Natural killer cell treated with Interleukin-12 subunit alpha and Interleukin-12 subunit beta and Interleukin-15 and Interleukin-18, amount 100 ng/mL, for 72 hours (primary cell): ENCODE measurements at regions not wholly inside any gene's neighbourhood (a gene's known extent, or its start where the extent isn't known, plus 50 kb on each side); places are given as distances from the start of the nearest gene placed in this dataset.

Experiments used
- ATAC-seq, 2 donors: fragments of 150-1000 bp; cut with Tn5 transposase in 1 of 2; sonication (Bioruptor Pico), chemical (Tn5 transposase) in 1 of 2; 2 replicates each; pipeline ENCODE4 v1.10.0; 2021
- DNase-seq: peaks from one replicate; pipeline ENCODE4 v3.0.0; 2022; ENCODE audit warnings: low spot score
- H3K27ac Mint-ChIP-seq, 2 donors: 1 replicate in 1 of 2; 2 replicates in 1 of 2; pipeline ENCODE4 v1.8.0; 2022; ENCODE audit warnings: mixed read lengths in 2 of 2, mild to moderate bottlenecking in 1 of 2, moderate library complexity in 1 of 2
- H3K27me3 Mint-ChIP-seq, 2 donors: 1 replicate in 1 of 2; 2 replicates in 1 of 2; pipeline ENCODE4 v1.8.0; 2022; ENCODE audit warnings: mixed read lengths in 2 of 2
- H3K36me3 Mint-ChIP-seq: one replicate; pipeline ENCODE4 v1.8.0; 2022; ENCODE audit warnings: mixed read lengths
- H3K4me1 Mint-ChIP-seq, 2 donors: 1 replicate in 1 of 2; 2 replicates in 1 of 2; pipeline ENCODE4 v1.8.0; 2022; ENCODE audit warnings: low read depth in 2 of 2, mixed read lengths in 2 of 2, mild to moderate bottlenecking in 1 of 2
- H3K4me3 Mint-ChIP-seq: one replicate; pipeline ENCODE4 v1.8.0; 2022; ENCODE audit warnings: mixed read lengths
- H3K9me3 Mint-ChIP-seq: 2 replicates; pipeline ENCODE4 v1.8.0; 2022; ENCODE audit warnings: mixed read lengths

GRCh38 chr10:4316161-4316810 is 509.7 kb upstream of the AKR1E2 start:
- no peak for DNase-seq
- Mint-ChIP-seq H3K4me1 (no peaks in the 10 kb centered on the region), H3K9me3 (no peaks in the 10 kb centered on the region), H3K36me3 (no peaks in the 10 kb centered on the region), H3K4me3 (no peak overlapping the region), H3K27ac (no peak overlapping the region), H3K27me3 (peaks cover 0 to 17% of the 10 kb centered on the region in 2 donors)
- no peak for ATAC-seq

DNA sequence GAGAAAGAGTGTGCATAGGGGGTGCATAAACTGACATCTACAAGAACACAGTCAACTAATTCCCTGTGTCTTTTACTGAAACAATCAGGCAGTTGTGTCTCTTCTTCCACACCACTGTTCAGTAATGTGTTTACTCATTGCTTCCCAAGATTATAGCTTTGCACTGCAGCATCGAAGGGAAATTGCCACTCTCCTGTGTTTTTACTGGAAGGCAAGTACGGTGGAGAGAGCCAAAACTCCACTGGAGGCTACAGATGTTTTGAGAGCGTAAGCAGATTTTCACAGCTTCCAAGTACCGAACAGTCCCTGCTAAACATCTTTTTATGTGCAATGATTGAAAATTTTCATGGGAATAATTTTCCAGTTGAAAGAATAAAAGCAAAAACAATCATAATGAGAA is 510.5 kb upstream of the AKR1E2 start:
- DNase-seq (no peak), ATAC-seq (no peak)
- no peak overlapping the region for H3K4me3 Mint-ChIP-seq
- no peaks in the 10 kb centered on the region for H3K4me1 Mint-ChIP-seq
- no peak overlapping the region for H3K27ac Mint-ChIP-seq
- peaks cover 0 to 13% of the 10 kb centered on the region in 2 donors for H3K27me3 Mint-ChIP-seq
- no peaks in the 10 kb centered on the region for H3K36me3 Mint-ChIP-seq
- no peaks in the 10 kb centered on the region for H3K9me3 Mint-ChIP-seq

GRCh38 chr10:4313051-4313450 is 513.0 kb upstream of the AKR1E2 start:
- ATAC-seq (no peak), DNase-seq (no peak)
- Mint-ChIP-seq H3K36me3 (peaks cover 5% of the 10 kb centered on the region), H3K4me3 (no peak overlapping the region), H3K9me3 (no peaks in the 10 kb centered on the region), H3K27ac (no peak overlapping the region), H3K4me1 (no peaks in the 10 kb centered on the region), H3K27me3 (peaks cover 7 to 13% of the 10 kb centered on the region in 2 donors)

DNA sequence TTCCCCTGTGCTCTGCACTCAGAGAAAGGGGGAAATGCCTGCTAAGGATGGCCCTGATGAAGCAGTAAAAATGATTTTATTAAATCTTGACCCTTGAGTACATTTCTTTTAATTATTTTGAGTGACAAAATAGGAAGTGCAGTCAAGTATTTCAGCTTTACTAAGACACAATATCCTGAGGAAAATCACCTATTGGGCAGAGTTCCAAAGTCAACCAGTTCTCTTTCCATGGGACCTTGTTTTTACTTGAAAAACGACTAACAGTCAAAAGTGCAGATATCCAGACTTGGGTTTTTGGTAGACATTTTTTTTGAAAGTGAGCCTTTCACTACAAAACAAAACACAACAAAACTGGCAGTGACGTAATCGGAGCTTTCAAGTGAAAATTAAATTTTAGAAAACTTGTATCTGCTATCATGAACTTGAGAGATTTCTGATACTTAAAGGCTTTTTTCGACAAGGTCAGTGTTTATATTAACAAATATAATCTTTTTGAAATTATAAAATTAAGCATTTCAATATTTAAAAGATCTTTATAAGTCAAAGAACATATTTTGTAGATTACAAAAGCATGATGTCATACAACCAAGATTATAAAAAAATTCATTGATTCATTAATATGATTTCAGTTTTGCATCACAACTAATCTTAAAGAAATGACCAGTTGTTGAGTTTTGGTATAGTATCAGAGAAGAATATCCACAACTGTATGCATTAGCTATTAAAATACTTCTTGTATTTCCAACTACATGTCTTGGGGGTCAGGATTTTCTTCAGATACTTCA is 513.8 kb upstream of the AKR1E2 start:
- Mint-ChIP-seq H3K36me3 (peaks cover 5% of the 10 kb centered on the region), H3K27ac (no peak overlapping the region), H3K27me3 (peaks cover 7 to 13% of the 10 kb centered on the region in 2 donors), H3K4me3 (no peak overlapping the region), H3K9me3 (no peaks in the 10 kb centered on the region), H3K4me1 (no peaks in the 10 kb centered on the region)
- no peak for DNase-seq
- ATAC-seq: no peak

GRCh38 chr10:4310172-4310571 is 515.8 kb upstream of the AKR1E2 start:
- Mint-ChIP-seq H3K4me1 (no peaks in the 10 kb centered on the region), H3K36me3 (peaks cover 5% of the 10 kb centered on the region), H3K27me3 (peaks cover 8 to 10% of the 10 kb centered on the region in 2 donors), H3K27ac (no peak overlapping the region), H3K9me3 (no peaks in the 10 kb centered on the region), H3K4me3 (no peak overlapping the region)
- ATAC-seq: no peak
- DNase-seq: no peak

DNA sequence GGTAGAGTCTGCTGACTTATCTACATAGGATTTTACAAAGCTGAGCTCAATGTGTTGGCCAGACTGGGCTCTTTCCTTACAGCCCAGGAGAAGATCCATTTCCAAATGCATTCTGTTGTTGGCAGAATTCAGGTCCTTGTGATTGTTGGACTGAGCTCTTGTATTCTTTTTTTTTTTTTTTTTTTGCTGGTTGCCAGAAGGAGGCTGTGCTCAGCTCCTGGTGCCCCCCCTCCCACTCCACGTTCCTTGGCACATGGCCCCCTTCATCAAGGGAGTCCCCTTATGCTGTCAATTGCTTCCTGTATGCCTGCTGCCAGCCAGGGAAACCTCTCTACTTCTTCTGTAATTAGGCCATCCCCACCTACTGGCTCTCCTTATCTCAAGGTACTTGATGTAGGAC is 518.1 kb upstream of the AKR1E2 start:
- peaks cover 16 to 23% of the 10 kb centered on the region in 2 donors for H3K27me3 Mint-ChIP-seq
- no peak for DNase-seq
- H3K4me1 Mint-ChIP-seq: no peaks in the 10 kb centered on the region
- H3K27ac Mint-ChIP-seq: no peak overlapping the region
- no peak overlapping the region for H3K4me3 Mint-ChIP-seq
- H3K36me3 Mint-ChIP-seq: peaks cover 5% of the 10 kb centered on the region
- no peaks in the 10 kb centered on the region for H3K9me3 Mint-ChIP-seq
- ATAC-seq: no peak

- H3K4me3 Mint-ChIP-seq: no peak overlapping the region
- no peaks in the 10 kb centered on the region for H3K9me3 Mint-ChIP-seq
- DNase-seq (no peak), ATAC-seq (no peak)
- no peak overlapping the region for H3K27ac Mint-ChIP-seq
- peaks cover 18 to 26% of the 10 kb centered on the region in 2 donors for H3K27me3 Mint-ChIP-seq
- H3K36me3 Mint-ChIP-seq: peaks cover 5% of the 10 kb centered on the region
- no peaks in the 10 kb centered on the region for H3K4me1 Mint-ChIP-seq
Observed at GRCh38 chr10:4306871-4307270, 519.1 kb upstream of the AKR1E2 start.

DNA sequence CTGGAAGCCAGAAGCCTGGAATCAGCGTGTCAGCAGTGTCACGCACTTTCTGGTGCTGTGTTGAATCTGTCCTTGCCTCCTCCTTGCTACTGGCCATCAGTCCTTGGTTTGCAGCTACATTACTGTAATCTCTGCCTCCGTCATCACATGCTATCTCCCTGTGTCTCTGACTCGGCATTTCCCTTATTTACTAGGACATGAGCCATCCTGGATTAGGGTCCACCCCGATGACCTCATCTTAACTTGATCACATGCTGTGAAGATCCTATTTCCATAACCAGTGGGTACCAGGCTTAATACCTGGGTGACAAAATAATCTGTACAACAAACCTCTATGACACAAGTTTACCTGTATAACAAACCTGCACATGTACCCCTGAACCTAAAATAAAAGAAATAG is 518.0 kb upstream of the KLF6 start:
- peaks cover 16 to 19% of the 10 kb centered on the region in 2 donors for H3K27me3 Mint-ChIP-seq
- ATAC-seq (no peak), DNase-seq (no peak)
- H3K4me1 Mint-ChIP-seq: no peaks in the 10 kb centered on the region
- H3K36me3 Mint-ChIP-seq: no peaks in the 10 kb centered on the region
- H3K27ac Mint-ChIP-seq: peak overlapping the region in 1 of 2 donors; percentile 49
- H3K4me3 Mint-ChIP-seq: no peak overlapping the region
- no peaks in the 10 kb centered on the region for H3K9me3 Mint-ChIP-seq

DNA sequence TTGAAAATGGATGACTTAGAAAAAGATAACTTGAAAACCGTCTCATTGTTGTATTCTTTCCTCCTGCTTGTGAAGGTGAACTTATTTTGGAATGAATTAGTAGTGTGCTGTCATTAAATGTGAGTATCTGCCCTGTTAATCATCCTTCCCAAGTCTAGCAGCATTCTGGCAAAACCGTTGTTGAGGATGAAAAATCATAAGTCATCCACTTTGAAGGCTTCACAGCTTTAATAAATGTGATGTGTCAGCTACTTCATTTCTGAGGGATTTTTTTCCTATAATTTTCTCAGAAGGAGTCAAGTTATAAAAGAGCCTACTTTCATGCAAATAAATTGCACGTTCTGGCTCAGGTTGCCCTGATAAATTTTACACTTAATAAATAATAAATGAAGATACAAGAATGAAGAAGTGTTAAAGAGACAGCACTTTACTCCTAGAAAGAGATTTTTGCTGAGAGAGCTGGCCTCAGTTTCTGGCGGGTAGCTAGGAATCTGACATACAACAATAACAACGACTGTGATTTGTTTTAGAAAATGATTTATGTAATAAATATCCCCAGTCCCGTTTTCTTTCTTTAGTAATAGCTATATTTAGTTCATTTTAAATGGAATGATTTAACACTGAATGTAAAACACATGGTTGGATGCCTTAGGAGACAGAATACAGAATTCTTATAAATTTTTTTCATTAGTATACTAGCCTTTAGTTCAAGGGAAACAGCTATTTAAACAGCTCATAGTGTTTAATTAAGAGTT is 516.5 kb upstream of the KLF6 start:
- H3K4me1 Mint-ChIP-seq: no peaks in the 10 kb centered on the region
- ATAC-seq: no peak

DNA sequence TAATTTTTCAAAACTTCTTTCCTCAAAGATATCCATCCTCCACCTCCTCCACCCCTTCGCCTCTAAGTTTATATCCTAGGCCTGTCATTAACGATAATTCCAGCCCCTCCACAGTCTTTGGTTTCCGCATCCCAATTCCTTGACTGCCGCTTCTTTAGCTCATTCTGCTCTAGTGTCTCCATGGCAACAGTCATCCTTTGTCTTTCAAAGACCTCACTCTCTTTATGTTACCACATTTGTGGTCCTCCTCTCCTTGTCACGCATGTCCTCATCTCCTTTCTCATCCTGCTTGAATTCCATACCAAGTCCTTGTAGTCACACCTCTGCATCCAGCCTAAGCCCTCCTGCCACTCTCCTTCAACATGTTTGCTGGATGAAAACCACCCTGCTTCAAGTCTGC is 511.2 kb upstream of the KLF6 start:
- DNase-seq (no peak), ATAC-seq (no peak)
- Mint-ChIP-seq H3K27ac (no peak overlapping the region), H3K4me3 (no peak overlapping the region), H3K4me1 (no peaks in the 10 kb centered on the region), H3K27me3 (peaks cover 0 to 5% of the 10 kb centered on the region in 2 donors), H3K9me3 (no peaks in the 10 kb centered on the region), H3K36me3 (no peaks in the 10 kb centered on the region)

More for the DNA sequence above, 516.5 kb upstream of the KLF6 start:
- no peaks in the 10 kb centered on the region for H3K36me3 Mint-ChIP-seq
- H3K27ac Mint-ChIP-seq: no peak overlapping the region
- peaks cover 16 to 19% of the 10 kb centered on the region in 2 donors for H3K27me3 Mint-ChIP-seq
- no peak overlapping the region for H3K4me3 Mint-ChIP-seq
- no peak for DNase-seq
- no peaks in the 10 kb centered on the region for H3K9me3 Mint-ChIP-seq

- Mint-ChIP-seq H3K4me1 (no peaks in the 10 kb centered on the region), H3K27me3 (peaks cover 0 to 3% of the 10 kb centered on the region in 2 donors), H3K27ac (no peak overlapping the region), H3K4me3 (no peak overlapping the region), H3K9me3 (no peaks in the 10 kb centered on the region), H3K36me3 (no peaks in the 10 kb centered on the region)
- DNase-seq (no peak), ATAC-seq (no peak)
Observed at GRCh38 chr10:4294996-4295792, 510.2 kb upstream of the KLF6 start.

DNA sequence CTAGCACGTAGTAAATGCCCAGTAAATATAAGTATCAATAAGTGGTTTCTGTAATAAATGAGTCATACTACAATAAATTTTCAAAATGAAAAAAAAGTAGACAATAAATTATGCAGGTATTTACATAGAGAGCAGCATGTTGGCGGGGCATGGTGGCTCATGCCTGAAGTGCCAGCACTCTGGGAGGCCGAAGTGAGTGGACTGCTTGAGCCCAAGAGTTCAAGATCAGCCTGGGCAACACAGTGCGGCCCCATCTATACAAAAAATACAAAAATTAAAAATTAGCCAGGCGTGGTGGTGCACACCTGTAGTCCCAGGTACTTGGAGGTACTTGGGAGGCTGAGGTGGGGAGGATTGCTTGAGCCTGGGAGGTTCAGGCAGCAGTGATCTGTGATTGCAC is 509.3 kb upstream of the KLF6 start:
- H3K36me3 Mint-ChIP-seq: no peaks in the 10 kb centered on the region
- peaks cover 2 to 3% of the 10 kb centered on the region in 2 donors for H3K27me3 Mint-ChIP-seq
- H3K4me3 Mint-ChIP-seq: no peak overlapping the region
- no peaks in the 10 kb centered on the region for H3K9me3 Mint-ChIP-seq
- no peaks in the 10 kb centered on the region for H3K4me1 Mint-ChIP-seq
- H3K27ac Mint-ChIP-seq: no peak overlapping the region
- ATAC-seq: no peak
- no peak for DNase-seq

- Mint-ChIP-seq H3K4me3 (no peak overlapping the region), H3K27ac (no peak overlapping the region), H3K27me3 (peaks cover 3 to 9% of the 10 kb centered on the region in 2 donors), H3K9me3 (no peaks in the 10 kb centered on the region), H3K4me1 (no peaks in the 10 kb centered on the region), H3K36me3 (no peaks in the 10 kb centered on the region)
- ATAC-seq (no peak), DNase-seq (no peak)
Observed at GRCh38 chr10:4291990-4292389, 507.0 kb upstream of the KLF6 start.
